Smooth muscle cell (in vitro differentiated cells): ENCODE measurements at regions not wholly inside any gene's neighbourhood (a gene's known extent, or its start where the extent isn't known, plus 50 kb on each side); places are given as distances from the start of the nearest gene placed in this dataset.

Source experiments
- DNase-seq: peaks from one replicate; lab custom pipeline; 2025; ENCODE audit not compliant: unreplicated experiment; lab: John Stamatoyannopoulos, UW
- H2AFZ ChIP-seq: fragments of 200-600 bp; sonication (generic); 2 replicates; pipeline ENCODE4 v1.6.0; 2016; ENCODE audit warnings: antibody characterized with exemption, low read depth, mild to moderate bottlenecking
- H3F3A ChIP-seq: fragments of 200-600 bp; sonication (generic); 2 replicates; pipeline ENCODE4 v1.6.0; 2017; ENCODE audit warnings: antibody characterized with exemption, low read depth
- H3K27ac ChIP-seq: fragments of 200-600 bp; sonication (generic); 2 replicates; pipeline ENCODE4 v1.5.1; 2016; ENCODE audit warnings: low read depth, mild to moderate bottlenecking
- H3K27me3 ChIP-seq: fragments of 200-600 bp; sonication (generic); 2 replicates; pipeline ENCODE4 v1.6.1; 2016; ENCODE audit warnings: low read depth, mild to moderate bottlenecking
- H3K36me3 ChIP-seq: fragments of 200-600 bp; sonication (generic); 2 replicates; pipeline ENCODE4 v1.5.1; 2016; ENCODE audit warnings: low read depth
- H3K4me1 ChIP-seq: fragments of 200-600 bp; sonication (generic); 2 replicates; pipeline ENCODE4 v1.5.1; 2016; ENCODE audit warnings: low read depth
- H3K4me2 ChIP-seq: fragments of 200-600 bp; sonication (generic); 2 replicates; pipeline ENCODE4 v1.6.0; 2016; ENCODE audit warnings: mild to moderate bottlenecking
- H3K4me3 ChIP-seq: fragments of 200-600 bp; sonication (generic); 2 replicates; pipeline ENCODE4 v1.5.1; 2016; ENCODE audit warnings: mild to moderate bottlenecking
- H3K79me2 ChIP-seq: fragments of 200-600 bp; sonication (generic); 2 replicates; pipeline ENCODE4 v1.6.0; 2016; ENCODE audit warnings: low read depth, mild to moderate bottlenecking
- H3K9ac ChIP-seq: fragments of 200-600 bp; sonication (generic); 2 replicates; pipeline ENCODE4 v1.6.0; 2016; ENCODE audit warnings: low read depth
- H3K9me3 ChIP-seq: fragments of 200-600 bp; sonication (generic); replicated peaks from 2 replicates; pipeline ENCODE4 v1.5.1; 2016; ENCODE audit warnings: low read depth
- H4K20me1 ChIP-seq: fragments of 200-600 bp; sonication (generic); 2 replicates; pipeline ENCODE4 v1.6.0; 2016; ENCODE audit warnings: low read depth
- WGBS: methylation state at CpG from one replicate; pipeline ENCODE4 v1.1.7; 2016; ENCODE audit warnings: low lambda C conversion rate; 5-methylcytosine and 5-hydroxymethylcytosine counted together
- TF ChIP-seq, protein P1 (sequence below): fragments of 200-600 bp; sonication (generic); IDR thresholded peaks from 2 replicates; pipeline ENCODE4 v1.5.1; 2017; ENCODE audit warnings: borderline replicate concordance, mild to moderate bottlenecking, antibody characterized with exemption; ENCODE audit not compliant: insufficient read depth, poor library complexity, severe bottlenecking

DNA sequence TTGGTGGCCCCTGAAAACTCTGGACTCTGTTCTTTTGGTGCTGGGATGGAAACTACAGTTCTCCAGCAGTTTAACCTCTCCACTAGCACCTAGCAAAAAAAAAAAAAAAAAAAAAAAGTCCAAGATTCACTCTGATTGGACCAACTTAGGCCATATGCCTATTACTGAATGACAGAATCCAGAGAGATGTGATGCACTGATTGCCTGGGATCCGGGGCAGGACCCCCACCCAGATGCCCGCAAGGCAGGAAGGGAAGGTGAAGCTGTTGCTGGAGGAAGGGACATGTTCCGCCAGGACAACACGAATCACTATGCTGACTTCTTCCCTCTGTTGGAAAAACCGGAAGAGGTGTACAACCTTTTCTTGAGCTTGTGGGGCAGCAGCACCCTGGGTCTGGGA, 152.5 kb upstream of the ZNF536 start:
- H3K4me1 ChIP-seq = peaks cover 5% of the 10 kb centered on the region
- TF ChIP-seq, protein P1, sequence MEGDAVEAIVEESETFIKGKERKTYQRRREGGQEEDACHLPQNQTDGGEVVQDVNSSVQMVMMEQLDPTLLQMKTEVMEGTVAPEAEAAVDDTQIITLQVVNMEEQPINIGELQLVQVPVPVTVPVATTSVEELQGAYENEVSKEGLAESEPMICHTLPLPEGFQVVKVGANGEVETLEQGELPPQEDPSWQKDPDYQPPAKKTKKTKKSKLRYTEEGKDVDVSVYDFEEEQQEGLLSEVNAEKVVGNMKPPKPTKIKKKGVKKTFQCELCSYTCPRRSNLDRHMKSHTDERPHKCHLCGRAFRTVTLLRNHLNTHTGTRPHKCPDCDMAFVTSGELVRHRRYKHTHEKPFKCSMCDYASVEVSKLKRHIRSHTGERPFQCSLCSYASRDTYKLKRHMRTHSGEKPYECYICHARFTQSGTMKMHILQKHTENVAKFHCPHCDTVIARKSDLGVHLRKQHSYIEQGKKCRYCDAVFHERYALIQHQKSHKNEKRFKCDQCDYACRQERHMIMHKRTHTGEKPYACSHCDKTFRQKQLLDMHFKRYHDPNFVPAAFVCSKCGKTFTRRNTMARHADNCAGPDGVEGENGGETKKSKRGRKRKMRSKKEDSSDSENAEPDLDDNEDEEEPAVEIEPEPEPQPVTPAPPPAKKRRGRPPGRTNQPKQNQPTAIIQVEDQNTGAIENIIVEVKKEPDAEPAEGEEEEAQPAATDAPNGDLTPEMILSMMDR = no peak
- H3F3A ChIP-seq = no peaks in the 10 kb centered on the region
- no peaks in the 10 kb centered on the region for H4K20me1 ChIP-seq
- H3K27me3 ChIP-seq = peaks cover 76% of the 10 kb centered on the region
- H3K9ac ChIP-seq = no peak overlapping the region
- no peak overlapping the region for H2AFZ ChIP-seq
- H3K9me3 ChIP-seq = no peaks in the 10 kb centered on the region
- H3K4me2 ChIP-seq = no peak overlapping the region
- 88% methylated on average over 5 of the region's 5 CpGs for whole genome bisulfite sequencing
- H3K79me2 ChIP-seq = no peaks in the 10 kb centered on the region
- DNase-seq = no peak
- no peaks in the 10 kb centered on the region for H3K36me3 ChIP-seq
- H3K4me3 ChIP-seq = no peak overlapping the region
- no peak overlapping the region for H3K27ac ChIP-seq

GRCh38 chr19:30221176-30221575, 151.0 kb upstream of the ZNF536 start:
- Histone ChIP-seq H3K4me3 (no peak overlapping the region), H2AFZ (no peak overlapping the region), H3K9ac (no peak overlapping the region), H3F3A (no peaks in the 10 kb centered on the region), H3K4me2 (no peak overlapping the region), H4K20me1 (no peaks in the 10 kb centered on the region), H3K79me2 (no peaks in the 10 kb centered on the region), H3K27ac (no peak overlapping the region), H3K4me1 (peaks cover 17% of the 10 kb centered on the region), H3K9me3 (no peaks in the 10 kb centered on the region), H3K36me3 (no peaks in the 10 kb centered on the region), H3K27me3 (peaks cover 85% of the 10 kb centered on the region)
- TF ChIP-seq, protein P1 = no peak
- DNase-seq = no peak
- 88% methylated on average over 6 of the region's 6 CpGs for WGBS

DNA sequence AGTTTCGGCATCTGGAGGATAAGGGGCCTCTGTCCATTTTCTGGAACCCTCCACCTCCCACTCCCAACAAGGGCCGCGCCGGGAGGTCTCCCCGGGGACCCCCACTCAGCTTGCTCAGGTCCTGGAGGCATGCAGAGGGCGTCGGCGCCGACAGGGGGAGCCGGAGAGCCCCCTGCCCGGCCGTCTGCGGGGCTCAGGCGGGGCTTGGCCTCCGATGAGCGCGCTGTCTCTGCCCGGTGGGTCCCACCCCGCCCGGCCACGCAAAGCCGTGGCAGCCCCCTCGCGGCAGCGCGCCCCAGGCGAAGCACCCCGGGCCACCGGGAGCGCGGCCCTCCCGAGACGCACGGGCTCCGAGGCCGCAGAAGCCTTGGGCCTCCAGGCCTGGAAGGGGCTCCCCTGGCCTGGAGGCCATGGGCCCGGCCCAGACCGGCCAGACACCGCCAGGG, 149.7 kb upstream of the ZNF536 start:
- Histone ChIP-seq H3F3A (no peaks in the 10 kb centered on the region), H3K4me1 (peaks cover 27% of the 10 kb centered on the region), H3K36me3 (no peaks in the 10 kb centered on the region), H3K27ac (no peak overlapping the region), H2AFZ (no peak overlapping the region), H4K20me1 (no peaks in the 10 kb centered on the region), H3K27me3 (peaks cover 96% of the 10 kb centered on the region), H3K9ac (no peak overlapping the region), H3K9me3 (no peaks in the 10 kb centered on the region), H3K4me3 (no peak overlapping the region), H3K79me2 (no peaks in the 10 kb centered on the region), H3K4me2 (peak overlapping the region; percentile 51)
- no peak for DNase-seq
- WGBS = 7% methylated on average over 22 of the region's 39 CpGs
- TF ChIP-seq, protein P1 = peak; percentile 75

- H4K20me1 ChIP-seq = no peaks in the 10 kb centered on the region
- H3K4me1 ChIP-seq = peaks cover 29% of the 10 kb centered on the region
- H3K4me2 ChIP-seq = peak overlapping the region; percentile 51
- TF ChIP-seq, protein P1 = no peak
- no peaks in the 10 kb centered on the region for H3K36me3 ChIP-seq
- no peak overlapping the region for H2AFZ ChIP-seq
- H3K27ac ChIP-seq = no peak overlapping the region
- no peak overlapping the region for H3K9ac ChIP-seq
- H3K4me3 ChIP-seq = no peak overlapping the region
- no peak for DNase-seq
- H3F3A ChIP-seq = no peaks in the 10 kb centered on the region
- peaks cover 93% of the 10 kb centered on the region for H3K27me3 ChIP-seq
- WGBS = 14% methylated on average over 26 of the region's 36 CpGs
- H3K79me2 ChIP-seq = no peaks in the 10 kb centered on the region
- no peaks in the 10 kb centered on the region for H3K9me3 ChIP-seq
Measured at GRCh38 chr19:30222992-30223865, 149.0 kb upstream of the ZNF536 start.
